SK-N-SH (cell line): ENCODE measurements at regions not wholly inside any gene's neighbourhood (a gene's known extent, or its start where the extent isn't known, plus 50 kb on each side); places are given as distances from the start of the nearest gene placed in this dataset.

Experiments used
- CTCF ChIA-PET: fragments of 300-600, 350-600 bp; formaldehyde crosslinking; extraction: SDS; loops from one replicate; lab custom pipeline; 2021; lab: Yijun Ruan, JAX
- POLR2A ChIA-PET: fragments of 350-600 bp; sonication (Branson Sonifier 250); formaldehyde crosslinking; extraction: SDS; loops from one replicate; lab custom pipeline; 2020; ENCODE audit warnings: antibody characterized with exemption, inconsistent platforms; lab: Yijun Ruan, JAX
- DNase-seq: peaks from one replicate; pipeline ENCODE4 v3.0.0; 2012
- H2AFZ ChIP-seq: fragments of 200-600 bp; sonication (generic); 2 replicates; pipeline ENCODE4 v1.8.1; 2016; ENCODE audit warnings: antibody characterized with exemption, mild to moderate bottlenecking, low read depth
- H3F3A ChIP-seq: fragments of 200-600 bp; sonication (generic); replicated peaks from 2 replicates; pipeline ENCODE3; 2016; ENCODE audit warnings: antibody characterized with exemption, mild to moderate bottlenecking; ENCODE audit not compliant: insufficient read depth
- H3K27ac ChIP-seq, 2 experiments: fragments of 200-500 bp in 1 of 2; fragments of 200-600 bp in 1 of 2; sonication (Bioruptor generic) in 1 of 2; sonication (generic), shearing (Covaris generic) in 1 of 2; 2 replicates each; pipeline versions ENCODE4 v1.5.1 to v1.6.1; 2014 to 2016; ENCODE audit warnings: low read depth in 2 of 2, inconsistent platforms in 1 of 2, low read length in 1 of 2, mild to moderate bottlenecking in 1 of 2, mixed read lengths in 1 of 2
- H3K27me3 ChIP-seq: fragments of 200-600 bp; sonication (generic), shearing (Covaris generic); 2 replicates; pipeline ENCODE4 v1.6.1; 2016; ENCODE audit warnings: mixed run types; ENCODE audit not compliant: insufficient read depth
- H3K36me3 ChIP-seq, 2 experiments: fragments of 200-500 bp in 1 of 2; fragments of 200-600 bp in 1 of 2; sonication (Bioruptor generic) in 1 of 2; sonication (generic) in 1 of 2; replicated peaks in 1 of 2; 2 replicates each; pipeline versions ENCODE3 to v1.5.1; 2014 to 2016; ENCODE audit warnings: low read length in 1 of 2, mild to moderate bottlenecking in 1 of 2; ENCODE audit not compliant: insufficient read depth in 2 of 2, control insufficient read depth in 1 of 2
- H3K4me1 ChIP-seq, 2 experiments: fragments of 200-500 bp in 1 of 2; fragments of 200-600 bp in 1 of 2; sonication (Bioruptor generic) in 1 of 2; sonication (generic), shearing (Covaris generic) in 1 of 2; 2 replicates each; pipeline versions ENCODE4 v1.5.1 to v1.6.1; 2014 to 2016; ENCODE audit warnings: low read depth in 1 of 2, low read length in 1 of 2, mixed run types in 1 of 2; ENCODE audit not compliant: insufficient read depth in 2 of 2, control insufficient read depth in 1 of 2
- H3K4me2 ChIP-seq: fragments of 200-600 bp; sonication (generic), shearing (Covaris generic); 2 replicates; pipeline ENCODE4 v1.6.1; 2017; ENCODE audit warnings: mixed run types
- H3K4me3 ChIP-seq, 2 experiments: fragments of 200-500 bp in 1 of 2; fragments of 200-600 bp in 1 of 2; sonication (Bioruptor generic) in 1 of 2; sonication (generic), shearing (Covaris generic) in 1 of 2; 2 replicates each; pipeline versions ENCODE4 v1.5.1 to v1.8.1; 2014 to 2016; ENCODE audit warnings: low read depth in 2 of 2, inconsistent platforms in 1 of 2, low read length in 1 of 2, mild to moderate bottlenecking in 1 of 2, mixed read lengths in 1 of 2, moderate library complexity in 1 of 2
- H3K79me2 ChIP-seq: fragments of 200-600 bp; sonication (generic); 2 replicates; pipeline ENCODE4 v1.8.1; 2017; ENCODE audit warnings: mild to moderate bottlenecking; ENCODE audit not compliant: insufficient read depth
- H3K9ac ChIP-seq: fragments of 200-600 bp; sonication (generic); 2 replicates; pipeline ENCODE4 v1.6.1; 2017; ENCODE audit warnings: mixed run types
- H3K9me2 ChIP-seq: fragments of 200-600 bp; sonication (generic); 2 replicates; pipeline ENCODE4 v1.6.1; 2017; ENCODE audit warnings: mixed run types
- H3K9me3 ChIP-seq: fragments of 200-600 bp; sonication (generic); 2 replicates; pipeline ENCODE4 v1.6.1; 2017; ENCODE audit warnings: mixed run types, mild to moderate bottlenecking, moderate library complexity
- H4K20me1 ChIP-seq: fragments of 200-600 bp; sonication (generic); 2 replicates; pipeline ENCODE4 v1.6.1; 2017; ENCODE audit warnings: mild to moderate bottlenecking, mixed run types; ENCODE audit not compliant: insufficient read depth
- ELF1 ChIP-seq: IDR thresholded peaks from 2 replicates; pipeline ENCODE4 v1.4.0; 2012
- EP300 ChIP-seq, 2 experiments: IDR thresholded peaks; 2 replicates each; pipeline versions ENCODE4 v1.4.0 to v1.6.1; 2012; ENCODE audit warnings: borderline replicate concordance in 1 of 2, low read depth in 1 of 2, low read length in 1 of 2
- EZH2phosphoT487 ChIP-seq: fragments of 200-600 bp; sonication (generic); IDR thresholded peaks from 2 replicates; pipeline ENCODE4 v1.6.1; 2017; ENCODE audit warnings: low read depth, mixed run types, mild to moderate bottlenecking, antibody characterized with exemption, moderate library complexity, borderline replicate concordance
- FOSL2 ChIP-seq: IDR thresholded peaks from 2 replicates; pipeline ENCODE4 v1.4.0; 2012; ENCODE audit warnings: low read depth, mild to moderate bottlenecking, moderate library complexity, borderline replicate concordance
- FOXJ3 ChIP-seq: sonication (generic); formaldehyde crosslinking; IDR thresholded peaks from 2 replicates; pipeline ENCODE4 v1.5.1; 2020; ENCODE audit warnings: mild to moderate bottlenecking, missing genetic modification reagents
- FOXM1 ChIP-seq: IDR thresholded peaks from 2 replicates; pipeline ENCODE4 v1.4.0; 2012; ENCODE audit warnings: low read depth, mild to moderate bottlenecking
- JUND ChIP-seq: IDR thresholded peaks from 2 replicates; pipeline ENCODE4 v1.4.0; 2012
- MEF2A ChIP-seq: IDR thresholded peaks from 2 replicates; pipeline ENCODE4 v1.4.0; 2012; ENCODE audit warnings: low read depth, borderline replicate concordance
- NFIC ChIP-seq: IDR thresholded peaks from 2 replicates; pipeline ENCODE4 v1.4.0; 2012; ENCODE audit warnings: borderline replicate concordance
- NRF1 ChIP-seq: IDR thresholded peaks from 2 replicates; pipeline ENCODE4 v1.6.1; 2012; ENCODE audit warnings: low read depth, mild to moderate bottlenecking, low read length
- RCOR1 ChIP-seq: fragments of 150-350 bp; IDR thresholded peaks from 2 replicates; pipeline ENCODE4 v1.6.1; 2017; ENCODE audit warnings: antibody characterized with exemption, low read length
- RFX5 ChIP-seq: IDR thresholded peaks from 2 replicates; pipeline ENCODE4 v1.6.1; 2012; ENCODE audit warnings: mild to moderate bottlenecking, improper control_type of control experiment, low read length
- SMC3 ChIP-seq: IDR thresholded peaks from 2 replicates; pipeline ENCODE4 v1.6.1; 2012; ENCODE audit warnings: low read depth, low read length, improper control_type of control experiment
- TCF12 ChIP-seq: IDR thresholded peaks from 2 replicates; pipeline ENCODE4 v1.4.0; 2012
- YY1 ChIP-seq: IDR thresholded peaks from 2 replicates; pipeline ENCODE4 v1.4.0; 2012; ENCODE audit warnings: low read depth, mild to moderate bottlenecking
- WGBS: methylation state at CpG from one replicate; pipeline ENCODE4 v1.1.6; 2017; ENCODE audit warnings: low lambda C conversion rate; 5-methylcytosine and 5-hydroxymethylcytosine counted together
- TF ChIP-seq, protein P1 (sequence below): IDR thresholded peaks from 2 replicates; pipeline ENCODE4 v1.4.0; 2012; ENCODE audit warnings: low read depth, borderline replicate concordance
- TF ChIP-seq, protein P2 (sequence below): IDR thresholded peaks from 2 replicates; pipeline ENCODE4 v1.6.1; 2012; ENCODE audit warnings: mild to moderate bottlenecking, low read depth, low read length, moderate library complexity
- TF ChIP-seq, protein P3 (sequence below): IDR thresholded peaks from 2 replicates; pipeline ENCODE4; 2012
- TF ChIP-seq, protein P4 (sequence below): IDR thresholded peaks from 2 replicates; pipeline ENCODE4 v1.4.0; 2012; ENCODE audit warnings: low read depth, borderline replicate concordance

DNA sequence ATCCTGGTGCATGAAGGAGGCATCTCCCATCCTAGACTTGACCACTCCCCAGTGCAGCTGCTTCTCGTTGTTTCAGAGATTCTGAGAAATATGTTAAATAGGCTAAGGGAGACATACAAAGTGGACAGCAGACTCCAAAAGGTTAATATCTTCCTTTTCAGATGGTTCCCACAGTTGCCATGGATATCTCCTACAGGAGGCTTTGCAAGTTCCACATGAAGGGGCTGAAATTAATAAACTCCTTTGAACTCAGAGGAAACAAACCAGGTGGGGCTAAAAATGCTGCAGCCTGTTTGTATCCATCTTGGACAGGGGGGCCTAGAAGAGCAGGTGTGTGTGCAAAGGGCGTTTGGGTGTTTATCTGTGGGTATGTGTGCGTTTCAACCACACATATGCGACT lies 257.4 kb upstream of the XYLT1 start:
- Histone ChIP-seq H2AFZ (no peak overlapping the region), H3F3A (no peaks in the 10 kb centered on the region), H3K27me3 (no peaks in the 10 kb centered on the region), H3K79me2 (no peaks in the 10 kb centered on the region), H3K27ac (peak overlapping the region in 1 of 2 experiments; percentile 84; a peak in 2 of 4 replicates), H3K36me3 (no peaks in the 10 kb centered on the region), H3K4me2 (no peak overlapping the region), H3K9ac (no peak overlapping the region), H3K9me3 (no peaks in the 10 kb centered on the region), H3K9me2 (no peaks in the 10 kb centered on the region), H3K4me1 (peaks cover 0 to 9% of the 10 kb centered on the region in 2 experiments; a peak in 3 of 4 replicates), H4K20me1 (no peaks in the 10 kb centered on the region), H3K4me3 (no peak overlapping the region)
- WGBS, result 54% methylated on average over 4 of the region's 4 CpGs
- POLR2A ChIA-PET, result no interaction called here
- CTCF ChIA-PET, result interaction anchor here (1.3 kb wide), 1 partner anchor 17 kb away, joined by 4 read pairs; no protein-coding TSS in a partner anchor
- TF ChIP-seq RCOR1 (no peak), FOXM1 (no peak), NRF1 (no peak), RFX5 (no peak)
- DNase-seq, result peak; percentile 21

DNA sequence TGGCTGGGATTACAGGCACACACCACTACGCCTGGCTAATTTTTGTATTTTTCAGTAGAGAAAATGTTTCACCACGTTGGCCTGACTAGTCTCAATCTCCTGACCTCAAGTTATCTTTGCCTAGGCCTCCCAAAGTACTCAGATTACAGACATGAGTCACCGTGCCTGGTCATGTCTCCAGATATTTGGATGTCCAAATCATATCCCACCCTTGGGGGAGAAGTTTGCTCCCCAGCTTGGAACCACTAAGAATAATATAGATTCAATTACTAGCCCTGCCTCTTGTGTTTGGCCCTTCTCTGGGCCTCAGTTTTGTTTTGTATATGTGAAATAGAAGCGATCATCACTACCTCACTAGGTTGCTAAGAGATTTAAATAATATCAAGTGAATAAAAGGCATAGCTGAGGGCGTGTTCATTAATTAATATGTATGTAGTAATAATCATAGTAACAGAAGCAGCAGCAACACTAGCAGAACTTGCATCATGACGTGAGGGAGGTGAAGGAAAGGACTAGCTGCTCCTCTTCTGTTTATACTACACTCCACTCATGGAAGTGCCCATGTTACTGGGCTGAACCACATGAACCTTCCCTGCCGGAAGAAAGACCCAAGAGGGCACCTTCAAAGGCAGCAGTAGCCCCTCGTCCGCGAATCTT lies 253.6 kb upstream of the XYLT1 start:
- no peaks in the 10 kb centered on the region for H3F3A ChIP-seq
- DNase-seq, result no peak
- CTCF ChIA-PET, result interaction anchor here (1.0 kb wide), 1 partner anchor 146 kb away, joined by 3 read pairs; no protein-coding TSS in a partner anchor
- no peaks in the 10 kb centered on the region for H3K27me3 ChIP-seq
- H3K4me2 ChIP-seq, result peak overlapping the region; percentile 22; the same call in 1 of the 2 replicates
- H3K79me2 ChIP-seq, result no peaks in the 10 kb centered on the region
- H3K9me2 ChIP-seq, result no peaks in the 10 kb centered on the region
- 70% methylated on average over 10 of the region's 10 CpGs for WGBS
- no peaks in the 10 kb centered on the region for H4K20me1 ChIP-seq
- H3K9ac ChIP-seq, result no peak overlapping the region
- H3K4me3 ChIP-seq, result no peak overlapping the region
- H2AFZ ChIP-seq, result peak overlapping the region; percentile 29; the same call in 1 of the 2 replicates
- POLR2A ChIA-PET, result no interaction called here
- peaks cover 0 to 16% of the 10 kb centered on the region in 2 experiments; a peak in 3 of 4 replicates for H3K4me1 ChIP-seq
- peak overlapping the region in 1 of 2 experiments; percentile 74; a peak in 3 of 4 replicates for H3K27ac ChIP-seq
- H3K36me3 ChIP-seq, result no peaks in the 10 kb centered on the region
- no peaks in the 10 kb centered on the region for H3K9me3 ChIP-seq
- TF ChIP-seq FOXJ3 (CRISPR knock-in tag) (no peak), YY1 (no peak), EP300 (IDR thresholded peaks at IDR 0.05; ENCODE audit: borderline replicate concordance in 1 of 2, low read depth in 1 of 2, low read length in 1 of 2) (peak in 1 of 2 experiments; percentile 42; a peak in 2 of 4 replicates), EZH2phosphoT487 (no peak), NFIC (peak; percentile 9; the same call in 1 of the 2 replicates), TCF12 (peak; percentile 37; the same call in 1 of the 2 replicates), FOSL2 (peak; percentile 74), MEF2A (no peak), ELF1 (no peak), SMC3 (no peak), JUND (peak; percentile 40; the same call in 1 of the 2 replicates), FOXM1 (no peak)
- TF ChIP-seq, protein P1, sequence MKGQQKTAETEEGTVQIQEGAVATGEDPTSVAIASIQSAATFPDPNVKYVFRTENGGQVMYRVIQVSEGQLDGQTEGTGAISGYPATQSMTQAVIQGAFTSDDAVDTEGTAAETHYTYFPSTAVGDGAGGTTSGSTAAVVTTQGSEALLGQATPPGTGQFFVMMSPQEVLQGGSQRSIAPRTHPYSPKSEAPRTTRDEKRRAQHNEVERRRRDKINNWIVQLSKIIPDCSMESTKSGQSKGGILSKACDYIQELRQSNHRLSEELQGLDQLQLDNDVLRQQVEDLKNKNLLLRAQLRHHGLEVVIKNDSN, result no peak
- TF ChIP-seq, protein P2, sequence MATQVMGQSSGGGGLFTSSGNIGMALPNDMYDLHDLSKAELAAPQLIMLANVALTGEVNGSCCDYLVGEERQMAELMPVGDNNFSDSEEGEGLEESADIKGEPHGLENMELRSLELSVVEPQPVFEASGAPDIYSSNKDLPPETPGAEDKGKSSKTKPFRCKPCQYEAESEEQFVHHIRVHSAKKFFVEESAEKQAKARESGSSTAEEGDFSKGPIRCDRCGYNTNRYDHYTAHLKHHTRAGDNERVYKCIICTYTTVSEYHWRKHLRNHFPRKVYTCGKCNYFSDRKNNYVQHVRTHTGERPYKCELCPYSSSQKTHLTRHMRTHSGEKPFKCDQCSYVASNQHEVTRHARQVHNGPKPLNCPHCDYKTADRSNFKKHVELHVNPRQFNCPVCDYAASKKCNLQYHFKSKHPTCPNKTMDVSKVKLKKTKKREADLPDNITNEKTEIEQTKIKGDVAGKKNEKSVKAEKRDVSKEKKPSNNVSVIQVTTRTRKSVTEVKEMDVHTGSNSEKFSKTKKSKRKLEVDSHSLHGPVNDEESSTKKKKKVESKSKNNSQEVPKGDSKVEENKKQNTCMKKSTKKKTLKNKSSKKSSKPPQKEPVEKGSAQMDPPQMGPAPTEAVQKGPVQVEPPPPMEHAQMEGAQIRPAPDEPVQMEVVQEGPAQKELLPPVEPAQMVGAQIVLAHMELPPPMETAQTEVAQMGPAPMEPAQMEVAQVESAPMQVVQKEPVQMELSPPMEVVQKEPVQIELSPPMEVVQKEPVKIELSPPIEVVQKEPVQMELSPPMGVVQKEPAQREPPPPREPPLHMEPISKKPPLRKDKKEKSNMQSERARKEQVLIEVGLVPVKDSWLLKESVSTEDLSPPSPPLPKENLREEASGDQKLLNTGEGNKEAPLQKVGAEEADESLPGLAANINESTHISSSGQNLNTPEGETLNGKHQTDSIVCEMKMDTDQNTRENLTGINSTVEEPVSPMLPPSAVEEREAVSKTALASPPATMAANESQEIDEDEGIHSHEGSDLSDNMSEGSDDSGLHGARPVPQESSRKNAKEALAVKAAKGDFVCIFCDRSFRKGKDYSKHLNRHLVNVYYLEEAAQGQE, result no peak
- TF ChIP-seq, protein P3, sequence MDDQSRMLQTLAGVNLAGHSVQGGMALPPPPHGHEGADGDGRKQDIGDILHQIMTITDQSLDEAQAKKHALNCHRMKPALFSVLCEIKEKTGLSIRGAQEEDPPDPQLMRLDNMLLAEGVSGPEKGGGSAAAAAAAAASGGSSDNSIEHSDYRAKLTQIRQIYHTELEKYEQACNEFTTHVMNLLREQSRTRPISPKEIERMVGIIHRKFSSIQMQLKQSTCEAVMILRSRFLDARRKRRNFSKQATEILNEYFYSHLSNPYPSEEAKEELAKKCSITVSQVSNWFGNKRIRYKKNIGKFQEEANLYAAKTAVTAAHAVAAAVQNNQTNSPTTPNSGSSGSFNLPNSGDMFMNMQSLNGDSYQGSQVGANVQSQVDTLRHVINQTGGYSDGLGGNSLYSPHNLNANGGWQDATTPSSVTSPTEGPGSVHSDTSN, result 0 out of 2 replicates have a peak, but pooled peaks have one; percentile 18
- TF ChIP-seq, protein P4, sequence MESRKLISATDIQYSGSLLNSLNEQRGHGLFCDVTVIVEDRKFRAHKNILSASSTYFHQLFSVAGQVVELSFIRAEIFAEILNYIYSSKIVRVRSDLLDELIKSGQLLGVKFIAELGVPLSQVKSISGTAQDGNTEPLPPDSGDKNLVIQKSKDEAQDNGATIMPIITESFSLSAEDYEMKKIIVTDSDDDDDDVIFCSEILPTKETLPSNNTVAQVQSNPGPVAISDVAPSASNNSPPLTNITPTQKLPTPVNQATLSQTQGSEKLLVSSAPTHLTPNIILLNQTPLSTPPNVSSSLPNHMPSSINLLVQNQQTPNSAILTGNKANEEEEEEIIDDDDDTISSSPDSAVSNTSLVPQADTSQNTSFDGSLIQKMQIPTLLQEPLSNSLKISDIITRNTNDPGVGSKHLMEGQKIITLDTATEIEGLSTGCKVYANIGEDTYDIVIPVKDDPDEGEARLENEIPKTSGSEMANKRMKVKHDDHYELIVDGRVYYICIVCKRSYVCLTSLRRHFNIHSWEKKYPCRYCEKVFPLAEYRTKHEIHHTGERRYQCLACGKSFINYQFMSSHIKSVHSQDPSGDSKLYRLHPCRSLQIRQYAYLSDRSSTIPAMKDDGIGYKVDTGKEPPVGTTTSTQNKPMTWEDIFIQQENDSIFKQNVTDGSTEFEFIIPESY, result no peak
